Endothelial cell of umbilical vein (primary cell): ENCODE measurements at regions not wholly inside any gene's neighbourhood (a gene's known extent, or its start where the extent isn't known, plus 50 kb on each side); places are given as distances from the start of the nearest gene placed in this dataset.

Source experiments
- POLR2A ChIP-seq: IDR thresholded peaks from 2 replicates; pipeline ENCODE4 v1.6.1; 2012; ENCODE audit warnings: low read depth, mild to moderate bottlenecking, control low read depth, low read length
- POLR2AphosphoS5 ChIP-seq: IDR thresholded peaks from 2 replicates; pipeline ENCODE4 v1.6.1; 2012; ENCODE audit warnings: low read depth, mild to moderate bottlenecking, control low read depth, low read length, moderate library complexity; ENCODE audit not compliant: insufficient read depth
- TF ChIP-seq, protein P1 (sequence below), 2 donors: IDR thresholded peaks; 1 replicate in 1 of 2; 2 replicates in 1 of 2; pipeline ENCODE4 v1.5.1; 2011; ENCODE audit warnings: low read length in 2 of 2, mild to moderate bottlenecking in 2 of 2, moderate library complexity in 2 of 2, control low read depth in 1 of 2, inconsistent platforms in 1 of 2, low read depth in 1 of 2; ENCODE audit not compliant: insufficient read depth in 1 of 2; ENCODE audit errors: extremely low read depth in 1 of 2
- TF ChIP-seq, protein P2 (sequence below): IDR thresholded peaks from 2 replicates; pipeline ENCODE4 v1.6.1; 2011; ENCODE audit not compliant: insufficient read depth, insufficient read length

GRCh38 chr6:92114091-92114675 lies 1305.2 kb downstream of the EPHA7 start:
- TF ChIP-seq, protein P1, sequence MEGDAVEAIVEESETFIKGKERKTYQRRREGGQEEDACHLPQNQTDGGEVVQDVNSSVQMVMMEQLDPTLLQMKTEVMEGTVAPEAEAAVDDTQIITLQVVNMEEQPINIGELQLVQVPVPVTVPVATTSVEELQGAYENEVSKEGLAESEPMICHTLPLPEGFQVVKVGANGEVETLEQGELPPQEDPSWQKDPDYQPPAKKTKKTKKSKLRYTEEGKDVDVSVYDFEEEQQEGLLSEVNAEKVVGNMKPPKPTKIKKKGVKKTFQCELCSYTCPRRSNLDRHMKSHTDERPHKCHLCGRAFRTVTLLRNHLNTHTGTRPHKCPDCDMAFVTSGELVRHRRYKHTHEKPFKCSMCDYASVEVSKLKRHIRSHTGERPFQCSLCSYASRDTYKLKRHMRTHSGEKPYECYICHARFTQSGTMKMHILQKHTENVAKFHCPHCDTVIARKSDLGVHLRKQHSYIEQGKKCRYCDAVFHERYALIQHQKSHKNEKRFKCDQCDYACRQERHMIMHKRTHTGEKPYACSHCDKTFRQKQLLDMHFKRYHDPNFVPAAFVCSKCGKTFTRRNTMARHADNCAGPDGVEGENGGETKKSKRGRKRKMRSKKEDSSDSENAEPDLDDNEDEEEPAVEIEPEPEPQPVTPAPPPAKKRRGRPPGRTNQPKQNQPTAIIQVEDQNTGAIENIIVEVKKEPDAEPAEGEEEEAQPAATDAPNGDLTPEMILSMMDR (IDR thresholded peaks at IDR 0.05; ENCODE audit: extremely low read depth in 1 of 2, insufficient read depth in 1 of 2, low read depth in 1 of 2, low read length in 2 of 2), result no peak
- no peak for TF ChIP-seq POLR2A
- TF ChIP-seq, protein P2, sequence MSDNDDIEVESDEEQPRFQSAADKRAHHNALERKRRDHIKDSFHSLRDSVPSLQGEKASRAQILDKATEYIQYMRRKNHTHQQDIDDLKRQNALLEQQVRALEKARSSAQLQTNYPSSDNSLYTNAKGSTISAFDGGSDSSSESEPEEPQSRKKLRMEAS, result no peak
- no peak for TF ChIP-seq POLR2AphosphoS5
